Glomerular endothelial cell (primary cell): ENCODE measurements at regions not wholly inside any gene's neighbourhood (a gene's known extent, or its start where the extent isn't known, plus 50 kb on each side); places are given as distances from the start of the nearest gene placed in this dataset.

Source experiments
- DNase-seq: peaks from one replicate; pipeline ENCODE4 v3.0.0-alpha.2; 2011; ENCODE audit warnings: low read depth, low spot score; ENCODE audit errors: extremely low read depth

DNA sequence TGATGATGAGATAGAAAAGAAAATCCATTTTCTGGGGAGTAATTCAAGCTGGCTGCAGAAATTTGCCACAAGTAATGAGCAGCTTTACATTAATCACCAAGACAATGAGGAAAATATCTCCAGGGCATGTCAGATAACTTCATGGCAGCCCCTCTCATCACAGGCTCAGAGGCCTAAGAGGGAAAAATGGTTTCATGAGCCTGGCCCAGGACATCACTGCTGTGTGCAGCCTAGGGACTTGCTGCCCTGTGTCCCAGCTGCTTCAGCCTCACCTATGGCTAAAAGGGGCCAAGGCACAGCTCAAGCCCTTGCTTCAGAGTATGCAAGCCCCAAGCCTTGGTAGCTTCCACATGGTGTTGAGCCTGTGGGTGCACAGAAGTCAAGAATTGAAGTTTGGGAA lies 161.7 kb downstream of the OPA1 start:
- DNase-seq = no peak

DNA sequence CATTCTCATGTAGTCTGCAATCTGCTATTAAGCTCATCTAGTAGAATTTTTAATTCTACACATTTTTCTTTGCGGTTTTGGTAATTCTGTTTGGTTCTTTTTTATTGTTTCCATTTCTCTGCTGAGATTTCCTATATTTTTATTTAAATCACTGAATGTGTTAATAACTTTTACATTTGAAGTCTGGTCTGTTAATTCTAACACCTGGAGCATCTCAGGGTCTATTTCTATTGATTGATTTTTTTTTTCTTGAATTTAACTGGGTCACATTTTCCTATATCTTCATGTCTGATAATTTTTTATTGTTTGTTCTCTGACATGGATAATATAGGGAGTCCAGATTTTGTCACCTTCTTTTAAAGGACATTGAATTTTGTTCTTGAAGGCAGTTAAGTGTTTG lies 163.5 kb downstream of the OPA1 start:
- no peak for DNase-seq

DNA sequence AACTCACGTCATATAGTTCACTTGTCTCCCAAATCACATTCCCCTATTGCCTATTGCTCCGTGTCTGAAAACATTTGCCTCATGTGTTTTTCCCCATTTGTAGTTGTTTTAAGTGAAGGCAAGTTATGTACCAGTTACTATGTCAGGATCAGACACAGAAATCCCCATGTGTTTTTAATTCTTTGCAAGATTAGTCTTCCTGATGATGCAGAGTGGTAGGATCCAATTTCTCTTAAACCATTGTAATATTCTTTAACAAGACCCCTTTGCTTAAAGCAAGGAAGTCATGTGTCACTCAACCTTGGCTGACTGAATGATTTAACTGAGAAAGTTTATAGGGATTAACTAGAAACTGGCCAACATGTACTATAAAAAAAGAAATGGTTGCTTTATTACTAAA lies 164.4 kb downstream of the OPA1 start:
- no peak for DNase-seq

DNA sequence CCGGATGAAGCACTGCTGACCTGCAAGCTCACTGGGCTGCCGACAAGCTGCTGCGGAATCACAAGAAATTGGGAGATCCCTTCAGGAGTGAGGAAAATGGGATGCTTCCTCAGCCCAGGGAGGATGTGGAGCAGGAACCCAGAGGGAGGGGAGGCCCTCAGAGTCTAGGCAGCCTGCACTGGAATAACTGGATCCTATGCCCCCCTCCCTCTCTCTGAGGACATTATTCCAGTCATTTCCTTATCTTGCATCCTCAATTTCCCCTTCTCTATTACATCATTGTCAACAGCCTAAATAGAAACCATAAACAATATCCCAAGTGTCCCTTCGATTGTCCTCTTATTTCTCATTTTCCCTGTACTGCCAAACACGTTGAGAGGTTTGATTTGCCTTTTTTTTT lies 169.0 kb downstream of the OPA1 start:
- DNase-seq = no peak

GRCh38 chr3:193762657-193763056 lies 169.6 kb downstream of the OPA1 start:
- no peak for DNase-seq

DNA sequence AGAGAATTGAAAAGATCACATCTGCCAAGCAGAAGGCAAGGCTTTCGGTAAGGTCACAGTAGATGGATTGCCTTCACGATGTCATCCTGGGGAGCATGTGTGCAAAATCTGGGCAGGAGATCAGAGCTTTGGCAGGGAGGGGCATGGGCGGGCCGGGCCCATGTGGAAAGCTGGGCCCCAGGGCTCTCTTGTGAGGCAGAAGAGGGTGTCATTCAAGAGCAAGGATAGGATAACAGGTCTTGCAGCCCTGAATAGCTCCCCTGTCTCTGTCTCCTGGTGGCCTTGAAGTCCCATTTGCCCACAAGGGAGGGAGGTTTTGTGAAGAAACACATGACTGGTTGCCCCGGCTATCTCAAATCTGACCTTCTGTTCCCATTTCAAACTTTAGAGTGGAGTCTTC lies 172.0 kb downstream of the OPA1 start:
- DNase-seq = no peak

DNA sequence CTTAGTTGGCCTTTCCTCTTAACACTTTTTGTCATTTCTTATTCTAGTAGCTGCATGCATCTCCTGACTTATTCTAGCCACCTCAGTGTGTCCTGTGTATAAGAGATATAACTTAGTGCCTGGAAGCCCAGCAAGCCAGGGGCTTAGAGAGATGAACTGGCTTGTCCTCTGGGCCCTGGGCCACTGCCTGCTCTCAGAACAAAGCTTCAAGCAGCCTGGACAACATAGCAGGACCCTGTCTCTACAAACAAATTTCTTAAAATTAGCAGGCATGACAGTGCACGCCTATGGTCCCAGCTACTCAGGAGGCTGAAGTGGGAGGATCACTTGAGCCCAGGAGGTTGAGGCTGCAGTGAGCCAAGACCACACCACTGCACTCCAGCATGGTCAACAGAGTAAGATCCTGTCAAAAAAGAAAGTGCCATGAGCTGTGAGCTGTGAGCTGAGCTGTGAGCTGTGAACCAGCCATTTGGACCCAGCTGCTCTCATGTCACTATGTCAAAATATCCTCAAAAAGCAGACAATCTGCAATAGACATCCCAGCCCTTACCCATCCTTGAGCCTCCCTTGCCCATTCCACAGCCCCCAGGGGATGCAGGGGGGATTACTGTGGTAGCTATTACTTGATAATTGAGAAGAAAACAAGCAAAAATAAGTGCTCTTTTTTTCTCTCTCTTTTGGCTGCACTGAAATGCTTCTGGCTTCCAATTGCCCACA lies 174.5 kb downstream of the OPA1 start:
- no peak for DNase-seq

GRCh38 chr3:193768070-193768394 lies 175.0 kb downstream of the OPA1 start:
- no peak for DNase-seq

- DNase-seq = no peak
Observed at GRCh38 chr3:193769437-193769836, 176.4 kb downstream of the OPA1 start.

GRCh38 chr3:193771011-193771652 lies 178.1 kb downstream of the OPA1 start:
- DNase-seq = no peak

GRCh38 chr3:193771653-193772421 lies 178.8 kb downstream of the OPA1 start:
- no peak for DNase-seq

GRCh38 chr3:193772422-193772763 lies 179.4 kb downstream of the OPA1 start:
- no peak for DNase-seq

- no peak for DNase-seq
Observed at GRCh38 chr3:193773266-193774220, 180.5 kb downstream of the OPA1 start.

DNA sequence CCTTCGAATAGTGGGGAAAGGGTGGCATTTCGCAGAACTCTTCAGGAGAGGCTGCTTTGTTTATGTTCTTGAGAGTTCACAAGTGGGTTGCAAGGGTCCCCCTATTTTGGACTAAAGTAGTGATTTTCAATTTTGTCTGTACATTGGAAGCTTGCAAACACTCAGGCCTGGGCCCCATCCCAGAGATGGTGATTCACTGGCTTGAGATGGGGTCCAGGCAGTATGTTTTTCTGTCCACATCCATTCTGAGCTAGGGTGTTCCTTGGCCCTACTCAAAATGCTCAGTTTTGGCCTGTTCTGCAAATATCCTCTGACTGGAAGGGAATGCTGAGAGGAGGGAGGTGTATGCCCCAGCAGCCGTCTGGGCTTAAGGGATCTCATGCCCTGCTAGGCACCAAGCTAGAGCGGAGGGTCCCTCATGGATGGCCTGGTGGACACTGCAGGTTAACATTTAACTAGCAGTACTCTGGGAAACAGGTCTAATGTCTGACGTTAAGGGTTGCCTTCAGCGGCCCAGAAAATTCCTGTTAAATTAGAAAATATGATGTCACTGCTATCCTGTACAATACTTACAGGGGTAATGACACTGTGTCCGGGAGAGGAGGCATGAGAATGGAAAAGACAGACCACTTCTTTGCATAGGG lies 181.4 kb downstream of the OPA1 start:
- no peak for DNase-seq

- DNase-seq = no peak
Observed at GRCh38 chr3:193774916-193775285, 181.9 kb downstream of the OPA1 start.

- no peak for DNase-seq
Observed at GRCh38 chr3:193775421-193776077, 182.5 kb downstream of the OPA1 start.

DNA sequence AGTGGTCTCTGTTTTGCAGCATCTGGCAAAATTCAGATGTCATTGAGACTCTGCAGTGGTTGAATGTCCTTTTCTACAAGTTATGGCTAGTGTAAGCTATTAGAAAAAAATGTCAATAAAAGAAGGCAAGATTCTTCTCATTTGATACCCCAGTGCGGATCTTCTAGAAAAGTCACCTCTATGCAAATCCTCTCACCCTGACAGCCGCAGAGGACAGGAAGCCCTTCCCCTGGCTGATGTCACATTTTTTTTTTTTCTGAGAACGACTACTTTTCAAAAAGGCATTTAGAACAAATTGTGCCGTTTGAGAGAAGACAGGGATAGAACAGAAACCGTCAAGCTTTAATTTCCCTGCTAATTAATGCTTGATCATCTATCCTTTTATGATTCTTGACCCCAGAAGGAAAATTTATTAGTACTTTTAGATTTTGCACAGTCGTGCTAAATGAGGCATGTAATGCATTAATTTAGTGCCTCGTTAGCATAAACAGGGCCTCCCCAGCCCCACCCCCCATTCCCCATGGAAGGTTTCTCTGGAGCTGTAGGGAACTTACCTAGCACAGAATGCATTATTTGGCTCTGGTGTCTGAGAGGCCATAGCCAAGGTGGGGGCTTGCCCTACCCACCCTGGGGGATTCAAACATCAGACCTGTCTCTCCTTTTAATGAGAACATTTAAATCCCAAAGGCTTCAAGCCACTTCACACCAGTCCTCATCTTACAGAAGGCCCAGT lies 183.8 kb downstream of the OPA1 start:
- no peak for DNase-seq

DNA sequence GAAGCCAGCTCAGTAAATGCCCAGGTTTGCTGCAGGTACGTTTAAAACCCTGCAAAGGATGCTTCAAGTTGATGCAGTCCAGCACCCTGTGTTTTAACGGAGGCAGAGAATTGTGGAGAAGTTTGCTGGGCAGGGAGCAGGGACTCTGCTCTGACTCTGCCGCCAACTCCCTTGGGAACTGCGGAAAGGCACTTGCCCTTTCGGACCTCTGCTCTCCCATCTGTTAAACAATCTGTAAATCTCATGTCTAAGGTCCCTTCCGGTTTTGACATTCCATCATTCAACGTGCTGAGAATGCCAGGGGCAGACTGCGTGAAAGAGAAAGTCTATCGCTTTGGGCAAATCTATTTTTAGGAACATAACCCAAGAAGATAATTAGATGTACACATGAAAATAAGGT lies 184.5 kb downstream of the OPA1 start:
- no peak for DNase-seq

GRCh38 chr3:193778676-193779075 lies 185.7 kb downstream of the OPA1 start:
- DNase-seq = no peak
